SU-DHL-6 (cell line): ENCODE measurements at regions not wholly inside any gene's neighbourhood (a gene's known extent, or its start where the extent isn't known, plus 50 kb on each side); places are given as distances from the start of the nearest gene placed in this dataset.

ENCODE experiments used
- H2AFZ ChIP-seq: fragments of 200-600 bp; sonication (generic); 2 replicates; pipeline ENCODE4 v1.6.1; 2014; ENCODE audit warnings: low read depth, mild to moderate bottlenecking, moderate library complexity, mixed read lengths, antibody characterized with exemption, low read length; ENCODE audit not compliant: severe bottlenecking
- H3F3A ChIP-seq: fragments of 200-600 bp; shearing (Covaris generic); 2 replicates; pipeline ENCODE4 v1.6.0; 2016; ENCODE audit warnings: antibody characterized with exemption, mild to moderate bottlenecking; ENCODE audit not compliant: insufficient read depth
- H3K27ac ChIP-seq: fragments of 200-600 bp; sonication (generic); 2 replicates; pipeline ENCODE4 v1.5.1; 2016; ENCODE audit warnings: low read depth, mild to moderate bottlenecking, low read length, moderate library complexity, mixed read lengths
- H3K27me3 ChIP-seq: fragments of 200-600 bp; sonication (generic), shearing (Covaris generic); 2 replicates; pipeline ENCODE4 v1.6.0; 2014; ENCODE audit warnings: mild to moderate bottlenecking, low read length
- H3K36me3 ChIP-seq: fragments of 200-600 bp; sonication (generic); 2 replicates; pipeline ENCODE4 v1.6.1; 2014; ENCODE audit warnings: mild to moderate bottlenecking, low read length, mixed read lengths
- H3K4me2 ChIP-seq: fragments of 300-600, 200-600 bp; shearing (Covaris generic), sonication (generic); 2 replicates; pipeline ENCODE4 v1.6.0; 2014; ENCODE audit warnings: low read length, low read depth, mild to moderate bottlenecking; ENCODE audit not compliant: poor library complexity, severe bottlenecking
- H3K4me3 ChIP-seq: fragments of 200-600 bp; sonication (generic); 2 replicates; pipeline ENCODE4 v1.5.1; 2014; ENCODE audit warnings: antibody characterized with exemption, low read length, mild to moderate bottlenecking, mixed read lengths; ENCODE audit not compliant: insufficient read depth, poor library complexity, severe bottlenecking
- H3K79me2 ChIP-seq: fragments of 200-600 bp; sonication (generic); 2 replicates; pipeline ENCODE4 v1.6.1; 2014; ENCODE audit warnings: mild to moderate bottlenecking, low read length, moderate library complexity; ENCODE audit not compliant: insufficient read depth
- H3K9ac ChIP-seq: fragments of 200-600 bp; sonication (generic); 2 replicates; pipeline ENCODE4 v1.7.0; 2014; ENCODE audit warnings: mild to moderate bottlenecking, low read length
- H3K9me2 ChIP-seq: fragments of 200-600 bp; sonication (generic); replicated peaks from 2 replicates; pipeline ENCODE4 v1.6.1; 2014; ENCODE audit warnings: low read length; ENCODE audit not compliant: insufficient read depth
- H3K9me3 ChIP-seq: fragments of 200-600 bp; sonication (generic); 2 replicates; pipeline ENCODE4 v1.6.1; 2014; ENCODE audit warnings: low read length, mixed read lengths; ENCODE audit not compliant: insufficient read depth
- H4K20me1 ChIP-seq: fragments of 200-600 bp; sonication (generic); 2 replicates; pipeline ENCODE4 v1.6.1; 2014; ENCODE audit warnings: low read depth, mild to moderate bottlenecking, antibody characterized with exemption, low read length, moderate library complexity, mixed read lengths
- CTCF ChIP-seq: fragments of 200-600 bp; sonication (generic); IDR thresholded peaks from one replicate; pipeline ENCODE4 v1.5.1; 2017; ENCODE audit warnings: antibody characterized with exemption, mild to moderate bottlenecking, low read length, moderate library complexity; ENCODE audit not compliant: insufficient read depth, poor library complexity, severe bottlenecking
- EZH2phosphoT487 ChIP-seq: fragments of 200-600 bp; sonication (generic), shearing (Covaris generic); conservative IDR thresholded peaks from 2 replicates; pipeline ENCODE4 v1.6.1; 2018; ENCODE audit warnings: mild to moderate bottlenecking, antibody characterized with exemption, low read length, moderate library complexity, mixed read lengths

- H3K9me3 ChIP-seq = no peaks in the 10 kb centered on the region
- no peaks in the 10 kb centered on the region for H3K36me3 ChIP-seq
- no peaks in the 10 kb centered on the region for H4K20me1 ChIP-seq
- TF ChIP-seq EZH2phosphoT487 (no peak), CTCF (no peak)
- H3K9me2 ChIP-seq = no peaks in the 10 kb centered on the region
- H3K9ac ChIP-seq = no peak overlapping the region
- H2AFZ ChIP-seq = no peak overlapping the region
- H3K4me2 ChIP-seq = no peak overlapping the region
- H3K27me3 ChIP-seq = no peaks in the 10 kb centered on the region
- H3K4me3 ChIP-seq = no peak overlapping the region
- no peaks in the 10 kb centered on the region for H3F3A ChIP-seq
- no peak overlapping the region for H3K27ac ChIP-seq
- no peaks in the 10 kb centered on the region for H3K79me2 ChIP-seq
Observed at GRCh38 chr2:125553768-125554167, 1102.2 kb upstream of the GYPC start.

- Histone ChIP-seq H3K9me3 (no peaks in the 10 kb centered on the region), H3F3A (no peaks in the 10 kb centered on the region), H3K4me2 (no peak overlapping the region), H3K36me3 (no peaks in the 10 kb centered on the region), H3K9me2 (no peaks in the 10 kb centered on the region), H3K79me2 (no peaks in the 10 kb centered on the region), H3K9ac (no peak overlapping the region), H3K4me3 (no peak overlapping the region), H2AFZ (no peak overlapping the region), H4K20me1 (no peaks in the 10 kb centered on the region), H3K27me3 (no peaks in the 10 kb centered on the region), H3K27ac (no peak overlapping the region)
- TF ChIP-seq CTCF (no peak), EZH2phosphoT487 (no peak)
Observed at GRCh38 chr2:125554956-125555355, 1101.0 kb upstream of the GYPC start.

GRCh38 chr2:125559186-125559585 lies 1096.8 kb upstream of the GYPC start:
- H2AFZ ChIP-seq = no peak overlapping the region
- no peak overlapping the region for H3K4me3 ChIP-seq
- H3K27me3 ChIP-seq = no peaks in the 10 kb centered on the region
- no peaks in the 10 kb centered on the region for H3K36me3 ChIP-seq
- H4K20me1 ChIP-seq = no peaks in the 10 kb centered on the region
- no peaks in the 10 kb centered on the region for H3F3A ChIP-seq
- no peak overlapping the region for H3K9ac ChIP-seq
- no peak overlapping the region for H3K4me2 ChIP-seq
- H3K79me2 ChIP-seq = no peaks in the 10 kb centered on the region
- TF ChIP-seq EZH2phosphoT487 (no peak), CTCF (no peak)
- no peaks in the 10 kb centered on the region for H3K9me2 ChIP-seq
- H3K9me3 ChIP-seq = no peaks in the 10 kb centered on the region
- H3K27ac ChIP-seq = no peak overlapping the region

- Histone ChIP-seq H3K9me2 (no peaks in the 10 kb centered on the region), H3K4me3 (no peak overlapping the region)
- no peak for TF ChIP-seq EZH2phosphoT487
- TF ChIP-seq CTCF = no peak
Observed at GRCh38 chr2:125560855-125561254, 1095.1 kb upstream of the GYPC start.

More at GRCh38 chr2:125560855-125561254, 1095.1 kb upstream of the GYPC start:
- Histone ChIP-seq H3K36me3 (no peaks in the 10 kb centered on the region), H3K9ac (no peak overlapping the region), H3F3A (no peaks in the 10 kb centered on the region), H3K4me2 (no peak overlapping the region), H3K27ac (no peak overlapping the region), H3K79me2 (no peaks in the 10 kb centered on the region), H4K20me1 (no peaks in the 10 kb centered on the region), H2AFZ (no peak overlapping the region), H3K27me3 (no peaks in the 10 kb centered on the region), H3K9me3 (no peaks in the 10 kb centered on the region)
